Mononuclear cell (primary cell): ENCODE measurements at regions not wholly inside any gene's neighbourhood (a gene's known extent, or its start where the extent isn't known, plus 50 kb on each side); places are given as distances from the start of the nearest gene placed in this dataset.
"Not testable (repeated sequence)": the region's sequence is repeated elsewhere in the genome, so short reads cannot be mapped to it uniquely, and the experiment has no call there.

Experiments used
- H3K27me3 ChIP-seq: 2 replicates; pipeline ENCODE4 v1.6.0; 2011; ENCODE audit warnings: low read length, control low read depth; ENCODE audit not compliant: insufficient read depth
- H3K4me1 ChIP-seq: 2 replicates; pipeline ENCODE4 v1.5.1; 2011; ENCODE audit warnings: mild to moderate bottlenecking, low read length, control low read depth; ENCODE audit not compliant: insufficient read depth
- H3K4me3 ChIP-seq: 2 replicates; pipeline ENCODE4 v1.5.1; 2011; ENCODE audit warnings: mild to moderate bottlenecking, low read length, moderate library complexity
- H3K9me3 ChIP-seq: 2 replicates; pipeline ENCODE4 v1.5.1; 2011; ENCODE audit warnings: low read depth, mild to moderate bottlenecking, control low read depth, low read length

DNA sequence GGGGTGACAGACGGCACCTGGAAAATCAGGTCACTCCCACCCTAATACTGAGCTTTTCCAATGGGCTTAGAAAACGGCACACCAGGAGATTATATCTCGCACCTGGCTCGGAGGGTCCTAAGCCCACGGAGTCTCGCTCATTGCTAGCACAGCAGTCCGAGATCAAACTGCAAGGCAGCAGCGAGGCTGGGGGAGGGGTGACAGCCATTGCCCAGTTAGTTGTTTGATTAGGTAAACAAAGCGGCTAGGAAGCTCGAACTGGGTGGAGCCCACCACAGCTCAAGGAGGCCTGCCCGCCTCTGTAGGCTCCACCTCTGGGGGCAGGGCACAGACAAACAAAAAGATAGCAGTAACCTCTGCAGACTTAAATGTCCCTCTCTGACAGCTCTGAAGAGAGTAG is 260.9 kb downstream of the BLID start:
- not testable (repeated sequence) for H3K4me1 ChIP-seq, H3K4me3 ChIP-seq, H3K27me3 ChIP-seq, H3K9me3 ChIP-seq

DNA sequence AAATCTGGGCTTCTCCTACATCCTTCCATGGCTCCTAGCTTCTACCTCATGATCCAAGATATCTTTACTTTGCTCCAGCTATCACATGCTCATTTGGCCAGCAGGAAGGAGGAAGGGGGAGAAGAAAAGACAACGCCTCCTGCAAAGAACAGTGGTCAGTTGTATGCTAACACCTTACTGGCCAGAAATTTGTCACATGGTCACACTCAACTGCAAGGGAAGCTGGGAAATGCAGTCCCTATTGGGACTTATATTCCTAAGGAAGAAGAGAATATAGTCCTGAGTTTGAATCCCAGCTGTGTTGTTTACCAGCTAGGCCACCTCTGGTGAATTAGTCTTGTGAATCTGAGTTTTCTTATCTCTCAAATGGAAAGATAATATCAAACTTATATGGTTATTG is 272.0 kb downstream of the BLID start:
- Histone ChIP-seq H3K4me1 (no peaks in the 10 kb centered on the region), H3K27me3 (no peaks in the 10 kb centered on the region)

DNA sequence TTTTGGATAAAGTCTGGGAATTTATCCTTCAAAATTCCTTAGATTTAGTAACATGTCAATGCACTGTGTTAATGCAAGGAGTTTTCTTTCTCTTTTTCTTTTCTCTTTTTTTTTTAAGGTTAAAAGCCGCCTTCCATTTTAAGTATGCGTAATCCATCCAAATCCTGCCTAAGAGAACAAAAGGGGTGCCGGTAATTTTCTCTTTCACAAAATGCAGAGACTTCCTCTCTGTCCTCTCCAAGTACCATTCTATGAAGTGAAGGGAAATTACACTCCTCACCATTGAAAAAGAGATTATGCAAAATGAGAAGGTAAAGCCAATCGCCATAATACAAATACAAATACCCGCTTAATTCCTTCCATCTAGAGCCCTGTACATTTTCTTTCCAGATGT is 273.8 kb downstream of the BLID start:
- Histone ChIP-seq H3K27me3 (no peaks in the 10 kb centered on the region), H3K4me1 (no peaks in the 10 kb centered on the region), H3K4me3 (no peak overlapping the region), H3K9me3 (no peaks in the 10 kb centered on the region)

More for the DNA sequence above, 272.0 kb downstream of the BLID start:
- Histone ChIP-seq H3K9me3 (no peaks in the 10 kb centered on the region), H3K4me3 (no peak overlapping the region)

DNA sequence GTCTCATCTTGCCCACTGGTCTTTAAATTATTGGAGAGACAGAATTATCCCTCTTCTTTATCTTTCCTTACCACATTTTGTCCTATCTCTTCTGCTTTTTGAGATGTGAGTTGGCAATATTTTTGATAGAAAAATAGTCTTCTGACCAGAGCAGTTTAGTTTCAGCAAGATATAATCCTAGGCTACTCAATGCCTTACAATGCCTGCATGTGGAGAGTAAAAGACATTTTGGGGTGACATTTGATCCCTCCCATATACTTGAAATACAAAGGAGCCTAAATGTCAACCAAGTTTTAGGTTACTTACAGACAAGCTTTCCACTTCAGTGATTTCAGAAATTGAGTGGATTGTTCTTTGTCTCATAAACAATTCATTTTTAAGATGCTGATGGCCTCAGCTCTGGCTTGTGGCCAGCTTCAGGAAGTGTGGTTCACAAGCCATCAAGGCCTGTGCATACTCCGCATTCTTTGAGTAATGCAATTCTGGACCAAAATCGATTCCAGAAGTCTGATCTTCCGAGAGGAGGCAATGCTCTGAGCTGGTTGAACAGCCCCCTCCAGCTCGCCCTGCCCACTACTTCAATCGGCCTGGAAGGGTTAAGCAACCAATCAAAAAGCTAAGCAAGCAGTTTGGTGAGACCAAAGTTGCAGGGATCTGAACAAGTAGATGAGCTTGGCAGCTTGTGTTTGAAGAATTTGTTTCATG is 274.4 kb downstream of the BLID start:
- no peaks in the 10 kb centered on the region for H3K27me3 ChIP-seq
- H3K4me3 ChIP-seq, result no peak overlapping the region
- no peaks in the 10 kb centered on the region for H3K9me3 ChIP-seq
- H3K4me1 ChIP-seq, result no peaks in the 10 kb centered on the region

DNA sequence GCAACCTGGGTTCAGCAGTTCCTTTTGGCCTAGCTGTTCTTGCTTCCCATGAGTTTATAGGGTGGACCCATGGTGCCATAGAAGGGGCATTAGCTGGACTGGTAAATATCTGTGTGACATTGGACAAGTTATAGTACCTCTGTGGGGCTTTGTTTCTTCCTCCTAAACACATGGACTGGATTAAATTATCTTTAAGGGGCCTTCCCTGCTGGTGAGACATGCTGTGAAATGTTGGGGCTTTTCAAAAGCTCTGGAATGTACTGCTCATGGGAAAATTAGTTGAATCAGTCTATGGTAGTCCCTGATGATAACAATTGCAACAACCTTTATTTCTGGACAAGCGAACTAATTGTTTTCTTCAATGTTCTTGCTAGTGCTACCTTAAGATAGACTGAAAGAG is 276.2 kb downstream of the BLID start:
- no peak overlapping the region for H3K4me3 ChIP-seq
- H3K9me3 ChIP-seq, result peaks cover 3% of the 10 kb centered on the region
- H3K4me1 ChIP-seq, result no peaks in the 10 kb centered on the region
- no peaks in the 10 kb centered on the region for H3K27me3 ChIP-seq

DNA sequence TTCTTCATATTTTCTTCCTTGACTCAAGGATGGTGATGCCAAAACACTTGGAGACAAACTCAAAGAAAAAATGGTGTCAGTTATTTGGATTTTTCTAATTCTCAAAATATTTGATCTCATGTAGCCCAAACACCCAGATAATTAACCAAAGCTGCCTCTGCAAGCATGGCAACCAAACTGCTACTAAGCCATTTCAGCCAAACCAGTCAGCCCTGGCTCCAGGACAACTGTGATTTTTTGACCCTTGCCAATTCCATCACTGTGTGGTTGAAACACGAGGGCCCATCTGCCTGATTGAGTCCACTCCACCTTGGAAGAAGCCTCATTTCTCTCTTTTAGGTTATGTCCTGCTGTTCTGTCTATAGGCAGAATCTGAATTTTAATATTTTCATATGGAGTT is 277.4 kb downstream of the BLID start:
- H3K27me3 ChIP-seq, result no peaks in the 10 kb centered on the region
- H3K4me3 ChIP-seq, result no peak overlapping the region
- no peaks in the 10 kb centered on the region for H3K4me1 ChIP-seq
- peaks cover 15% of the 10 kb centered on the region for H3K9me3 ChIP-seq

DNA sequence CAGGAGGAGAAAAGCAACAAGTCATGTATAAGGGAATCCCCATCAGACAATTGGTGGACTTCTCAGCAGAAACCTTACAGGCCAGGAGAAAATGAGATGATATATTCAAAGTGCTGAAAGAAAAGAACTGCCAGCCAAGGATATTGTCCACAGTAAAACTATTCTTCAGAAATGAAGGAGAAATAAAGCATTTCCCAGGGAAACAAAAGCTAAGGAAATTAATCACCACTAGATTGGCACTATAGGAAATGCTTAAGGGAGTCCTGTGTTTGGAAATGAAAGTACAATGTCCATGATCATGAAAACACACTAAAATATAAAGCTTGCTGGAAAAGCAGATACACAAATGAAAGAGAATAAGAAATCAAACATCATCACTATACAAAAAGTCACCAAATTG is 282.0 kb downstream of the BLID start:
- Histone ChIP-seq H3K9me3 (peaks cover 24% of the 10 kb centered on the region), H3K4me1 (no peaks in the 10 kb centered on the region), H3K27me3 (no peaks in the 10 kb centered on the region), H3K4me3 (no peak overlapping the region)

DNA sequence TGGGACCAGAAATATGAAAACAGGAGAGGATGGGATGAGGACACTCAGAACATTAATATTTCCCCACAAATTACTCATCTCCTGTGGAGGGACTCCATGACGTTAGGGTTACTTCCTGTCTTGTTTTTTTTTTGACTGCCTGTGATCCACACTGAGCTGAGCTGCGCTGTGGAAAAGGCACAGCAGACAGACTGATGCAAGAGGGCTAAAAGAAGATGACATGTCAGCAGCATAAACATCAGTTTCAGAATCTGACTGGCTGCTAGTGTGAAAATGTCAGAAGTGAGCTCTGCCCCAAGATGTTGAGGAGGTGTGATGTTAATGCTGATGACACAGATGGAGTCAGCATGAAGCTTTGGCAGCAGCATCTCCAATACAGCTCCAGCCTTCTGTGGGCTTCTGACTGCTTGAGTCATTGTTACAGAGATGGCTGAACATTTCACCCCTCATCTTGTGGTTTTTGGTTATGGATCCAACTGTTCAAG is 286.8 kb downstream of the BLID start:
- H3K4me3 ChIP-seq, result no peak overlapping the region
- peaks cover 15% of the 10 kb centered on the region for H3K9me3 ChIP-seq
- H3K4me1 ChIP-seq, result no peaks in the 10 kb centered on the region
- H3K27me3 ChIP-seq, result no peaks in the 10 kb centered on the region

DNA sequence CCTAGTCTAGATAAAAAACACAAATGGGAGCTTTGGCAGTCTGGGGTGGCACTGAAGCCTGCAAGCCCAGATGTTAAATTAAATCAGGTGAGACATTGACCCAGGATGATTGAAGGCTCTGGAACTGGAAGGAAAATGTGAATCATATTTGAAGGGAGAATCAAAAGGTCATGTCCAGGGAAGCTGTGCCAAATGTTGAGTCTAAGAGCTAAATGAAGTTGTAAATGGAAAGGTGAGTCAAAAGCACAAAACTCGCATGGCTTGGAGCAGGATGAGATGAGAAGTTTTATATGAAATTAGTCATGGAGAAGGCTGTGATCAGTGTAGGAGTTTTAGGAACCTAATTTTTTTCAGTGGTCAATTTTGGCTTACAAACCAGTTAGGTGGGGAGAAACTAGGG is 301.1 kb downstream of the BLID start:
- H3K4me3 ChIP-seq, result no peak overlapping the region
- H3K4me1 ChIP-seq, result no peaks in the 10 kb centered on the region
- peaks cover 4% of the 10 kb centered on the region for H3K9me3 ChIP-seq
- no peaks in the 10 kb centered on the region for H3K27me3 ChIP-seq

DNA sequence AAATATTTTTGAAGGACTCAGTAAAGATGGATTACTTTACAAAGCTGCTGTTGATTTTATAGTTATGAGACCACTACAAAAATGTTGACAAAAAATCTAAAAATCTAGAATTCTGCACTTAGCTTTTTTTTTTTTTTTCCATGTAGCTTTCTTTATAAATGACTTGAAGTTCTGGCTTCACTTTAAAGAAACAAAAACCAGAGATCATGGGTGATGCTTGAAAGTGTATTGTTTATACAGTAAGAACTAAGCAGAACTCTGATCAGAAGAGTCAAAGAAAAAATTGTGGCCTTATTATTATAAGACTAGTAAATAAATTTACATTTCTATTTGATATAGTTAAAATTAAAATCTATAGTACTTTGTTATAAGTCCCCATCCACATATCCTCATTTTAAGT is 301.7 kb downstream of the BLID start:
- peaks cover 4% of the 10 kb centered on the region for H3K9me3 ChIP-seq
- no peaks in the 10 kb centered on the region for H3K4me1 ChIP-seq
- H3K4me3 ChIP-seq, result no peak overlapping the region

DNA sequence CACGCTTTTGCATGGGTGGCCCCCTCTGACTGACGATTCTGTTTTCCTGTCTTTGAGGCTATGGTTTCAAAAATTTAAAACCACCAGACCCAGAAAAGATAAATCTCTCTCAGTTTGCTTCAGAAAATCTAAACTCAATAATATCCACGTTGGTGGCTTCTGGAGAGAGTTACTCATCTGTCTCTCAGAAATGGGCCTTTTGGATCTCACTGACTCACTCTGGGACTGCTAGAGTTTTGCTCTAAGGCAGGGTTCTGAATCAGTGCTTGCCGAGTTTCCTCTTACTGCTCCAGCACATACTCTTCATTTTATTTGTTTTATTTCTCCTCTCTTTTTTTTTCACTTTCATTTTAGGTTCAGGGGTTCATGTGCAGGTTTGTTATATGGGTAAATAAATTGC is 305.7 kb downstream of the BLID start:
- H3K4me1 ChIP-seq, result no peaks in the 10 kb centered on the region
- peaks cover 4% of the 10 kb centered on the region for H3K9me3 ChIP-seq
- no peaks in the 10 kb centered on the region for H3K27me3 ChIP-seq
- H3K4me3 ChIP-seq, result no peak overlapping the region

More for the DNA sequence above, 301.7 kb downstream of the BLID start:
- no peaks in the 10 kb centered on the region for H3K27me3 ChIP-seq

DNA sequence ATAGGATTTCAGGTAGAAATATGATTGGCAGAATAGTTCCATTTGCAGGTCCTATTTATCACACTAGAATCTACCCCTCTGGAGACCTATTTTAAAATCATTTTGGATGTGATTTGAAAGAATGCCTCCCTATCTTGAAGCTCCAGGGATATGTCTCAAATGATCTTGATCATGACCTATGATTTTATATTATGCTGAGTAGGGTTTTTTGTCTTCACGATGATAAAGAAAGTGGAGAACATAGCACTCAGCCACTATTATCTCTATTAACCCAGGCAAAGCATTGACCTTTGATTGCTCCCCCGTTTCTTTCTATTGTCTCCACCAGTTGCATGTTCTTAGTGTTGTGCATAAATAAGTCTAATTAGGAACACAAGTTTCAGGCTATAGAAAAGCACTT is 307.9 kb downstream of the BLID start:
- Histone ChIP-seq H3K9me3 (peaks cover 4% of the 10 kb centered on the region), H3K27me3 (no peaks in the 10 kb centered on the region), H3K4me3 (no peak overlapping the region), H3K4me1 (no peaks in the 10 kb centered on the region)

DNA sequence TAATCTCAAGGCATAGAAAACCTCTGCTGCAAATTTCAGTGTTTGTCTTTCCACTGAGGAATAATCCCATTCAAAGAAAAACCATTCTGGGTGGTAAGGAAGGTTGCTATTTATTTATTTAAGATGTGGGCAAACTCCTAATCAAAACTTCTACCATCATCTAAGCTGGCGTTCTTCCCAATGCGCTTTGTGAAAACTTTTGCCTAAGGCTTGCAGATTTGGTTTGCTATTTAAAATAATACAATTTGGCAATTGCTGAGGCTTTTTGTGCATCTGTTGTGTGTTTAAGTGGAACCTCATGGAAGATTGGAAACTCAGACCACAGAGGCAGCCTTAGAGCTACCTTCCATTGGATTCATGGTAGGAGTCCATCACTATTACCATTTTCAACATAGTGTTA is 309.0 kb downstream of the BLID start:
- no peaks in the 10 kb centered on the region for H3K4me1 ChIP-seq
- no peaks in the 10 kb centered on the region for H3K27me3 ChIP-seq
- H3K4me3 ChIP-seq, result no peak overlapping the region
- H3K9me3 ChIP-seq, result no peaks in the 10 kb centered on the region

DNA sequence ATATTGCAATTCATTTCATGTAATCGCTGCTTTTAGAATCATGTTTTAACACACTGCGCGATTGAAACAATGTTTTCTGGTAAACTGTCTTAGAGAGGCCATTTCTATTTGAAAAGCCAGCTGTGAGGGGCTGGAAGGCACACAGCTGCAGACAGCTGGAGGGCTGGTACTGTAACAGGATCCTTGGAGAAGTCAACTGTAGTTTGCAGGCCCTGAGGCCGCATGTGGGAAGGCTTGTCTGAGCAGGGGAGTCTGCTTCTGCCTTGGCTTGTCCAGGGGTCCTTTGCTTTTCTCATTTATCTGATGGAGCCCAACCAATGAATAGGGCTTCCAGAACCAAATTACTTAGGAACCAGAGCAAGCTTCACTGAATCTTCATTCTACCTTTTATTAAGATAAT is 313.5 kb downstream of the BLID start:
- no peaks in the 10 kb centered on the region for H3K27me3 ChIP-seq
- H3K9me3 ChIP-seq, result peaks cover 10% of the 10 kb centered on the region
- H3K4me3 ChIP-seq, result no peak overlapping the region
- H3K4me1 ChIP-seq, result no peaks in the 10 kb centered on the region

DNA sequence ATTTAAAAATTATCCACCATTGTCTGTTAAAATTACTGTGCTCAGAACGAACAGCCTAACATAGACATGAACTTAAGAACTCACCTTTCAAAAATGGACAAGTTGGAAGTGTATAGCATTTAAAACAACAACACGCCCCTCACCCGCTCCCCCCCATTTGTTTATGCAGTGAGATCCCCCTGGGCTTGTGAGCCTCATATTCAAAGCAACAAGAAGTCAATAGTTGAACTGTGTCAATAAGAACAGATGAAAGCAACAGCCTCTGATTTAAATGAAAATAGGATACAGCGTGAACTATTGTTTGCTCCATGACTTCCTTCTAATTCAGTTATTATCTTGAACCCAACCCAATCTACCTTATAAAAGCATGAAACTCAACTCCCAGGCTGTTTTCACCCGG is 314.2 kb downstream of the BLID start:
- Histone ChIP-seq H3K9me3 (peaks cover 10% of the 10 kb centered on the region), H3K27me3 (no peaks in the 10 kb centered on the region), H3K4me1 (no peaks in the 10 kb centered on the region), H3K4me3 (no peak overlapping the region)

DNA sequence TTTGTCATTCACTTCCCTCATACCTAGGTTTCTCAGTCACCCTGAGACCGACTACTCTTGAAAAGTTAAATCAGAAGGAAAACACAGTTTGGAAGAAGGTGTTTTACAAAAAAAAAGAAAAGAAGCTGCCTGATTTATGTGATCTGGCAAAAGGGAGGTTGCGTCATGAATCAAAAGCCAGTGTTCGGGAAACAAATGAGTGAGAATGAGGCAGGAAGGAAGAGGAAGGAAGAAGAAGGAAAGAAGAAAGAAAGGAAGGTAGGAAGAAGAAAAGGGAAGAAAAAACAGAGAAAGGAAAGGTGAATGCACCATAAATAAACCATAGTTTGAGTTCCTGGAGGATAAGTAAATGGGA is 314.6 kb downstream of the BLID start:
- Histone ChIP-seq H3K9me3 (peaks cover 10% of the 10 kb centered on the region), H3K27me3 (no peaks in the 10 kb centered on the region), H3K4me3 (no peak overlapping the region), H3K4me1 (no peaks in the 10 kb centered on the region)
